ENCODE measurements at regions not wholly inside any gene's neighbourhood (a gene's known extent, or its start where the extent isn't known, plus 50 kb on each side); places are given as distances from the start of the nearest gene placed in this dataset.
"Not testable (repeated sequence)": the region's sequence is repeated elsewhere in the genome, so short reads cannot be mapped to it uniquely, and the experiment has no call there.

DNA sequence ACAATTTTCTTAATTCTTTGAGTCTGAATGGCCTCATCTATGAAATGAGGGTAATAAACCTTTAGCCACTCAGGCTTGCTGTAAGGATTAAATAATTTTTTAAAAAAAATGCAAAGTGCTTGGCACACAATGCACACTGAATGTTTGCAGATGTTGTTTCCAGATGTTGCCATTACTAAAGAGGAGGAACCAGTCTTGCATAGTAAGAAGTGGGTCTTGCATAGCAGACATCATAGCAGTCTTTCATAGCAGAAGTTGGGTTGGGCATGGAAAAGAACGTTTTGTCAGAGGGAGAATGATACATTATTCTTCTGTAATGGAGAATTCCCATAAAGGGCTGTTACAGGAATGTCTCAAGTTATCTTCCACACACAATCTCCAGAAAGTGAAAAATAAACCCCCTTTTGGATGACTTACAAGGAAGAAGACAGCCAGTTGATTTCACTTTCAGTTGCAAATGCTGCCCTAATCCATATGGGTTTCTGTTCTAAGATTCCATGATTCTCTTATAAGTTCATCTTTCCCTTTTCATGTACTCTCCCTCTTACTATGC, 327.7 kb downstream of the SUCLG1 start:
- DNase-seq = no peak

GRCh38 chr2:84129018-84129417, 330.1 kb downstream of the SUCLG1 start:
- no peak for DNase-seq

DNA sequence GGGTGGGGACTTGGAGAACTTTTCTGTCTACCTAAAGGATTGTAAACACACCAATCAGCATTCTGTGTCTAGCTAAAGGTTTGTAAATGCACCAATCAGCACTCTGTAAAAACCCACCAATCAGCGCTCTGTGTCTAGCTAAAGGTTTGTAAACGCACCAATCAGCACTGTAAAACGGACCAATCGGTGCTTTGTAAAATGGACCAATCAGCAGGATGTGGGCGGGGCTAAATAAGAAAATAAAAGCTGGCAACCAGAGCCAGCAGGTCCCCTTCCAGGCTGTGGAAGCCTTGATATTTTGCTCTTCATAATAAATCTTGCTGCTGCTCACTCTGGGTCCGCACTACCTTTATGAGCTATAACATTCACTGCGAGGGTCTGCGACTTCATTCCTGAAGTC, 331.3 kb downstream of the SUCLG1 start:
- DNase-seq = not testable (repeated sequence)

GRCh38 chr2:84126530-84126929, 332.6 kb downstream of the SUCLG1 start:
- DNase-seq = no peak

DNA sequence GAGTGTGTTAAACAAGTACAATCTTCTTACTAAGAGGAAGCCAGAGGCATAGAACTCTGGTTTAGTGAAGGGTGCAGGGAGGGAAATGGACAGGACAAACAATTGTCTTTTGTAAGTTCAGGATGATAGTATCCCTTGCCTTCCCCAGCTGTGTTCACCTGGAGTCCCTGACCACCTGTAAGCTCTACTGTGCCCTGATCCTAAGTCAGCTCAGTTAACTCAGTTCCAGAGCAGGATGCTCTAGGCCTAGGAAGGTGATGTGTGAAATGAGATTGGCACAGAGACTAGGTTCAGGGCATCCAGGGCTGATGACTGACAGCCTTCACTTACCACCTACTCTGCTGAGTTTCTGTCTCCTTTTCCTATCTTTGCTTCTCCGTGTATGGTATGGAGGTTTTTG, 333.0 kb downstream of the SUCLG1 start:
- DNase-seq = no peak

GRCh38 chr2:84116143-84116542, 342.9 kb downstream of the SUCLG1 start:
- no peak for DNase-seq

- no peak for DNase-seq
Measured at GRCh38 chr2:84115173-84115857, 343.8 kb downstream of the SUCLG1 start.

DNA sequence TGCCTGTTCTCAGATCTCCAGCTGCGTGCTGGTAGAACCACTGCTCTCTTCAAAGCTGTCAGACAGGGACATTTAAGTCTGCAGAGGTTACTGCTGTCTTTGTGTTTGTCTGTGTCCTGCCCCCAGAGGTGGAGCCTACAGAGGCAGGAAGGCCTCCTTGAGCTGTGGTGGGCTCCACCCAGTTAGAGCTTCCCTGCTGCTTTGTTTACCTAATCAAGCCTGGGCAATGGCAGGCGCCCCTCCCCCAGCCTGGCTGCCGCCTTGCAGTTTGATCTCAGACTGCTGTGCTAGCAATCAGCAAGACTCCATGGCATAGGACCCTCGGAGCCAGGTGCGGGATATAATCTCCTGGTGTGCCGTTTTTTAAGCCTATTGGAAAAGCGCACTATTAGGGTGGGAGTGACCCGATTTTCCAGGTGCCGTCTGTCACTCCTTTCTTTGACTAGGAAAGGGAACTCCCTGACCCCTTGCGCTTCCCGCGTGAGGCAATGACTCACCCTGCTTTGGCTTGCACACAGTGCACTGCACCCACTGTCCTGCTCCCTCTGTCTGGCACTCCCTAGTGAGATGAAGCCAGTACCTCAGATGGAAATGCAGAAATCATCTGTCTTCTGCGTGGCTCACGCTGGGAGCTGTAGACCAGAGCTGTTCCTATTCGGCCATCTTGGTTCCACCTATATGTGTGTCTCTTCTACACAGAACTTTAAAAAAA, 355.1 kb downstream of the SUCLG1 start:
- DNase-seq = not testable (repeated sequence)

DNA sequence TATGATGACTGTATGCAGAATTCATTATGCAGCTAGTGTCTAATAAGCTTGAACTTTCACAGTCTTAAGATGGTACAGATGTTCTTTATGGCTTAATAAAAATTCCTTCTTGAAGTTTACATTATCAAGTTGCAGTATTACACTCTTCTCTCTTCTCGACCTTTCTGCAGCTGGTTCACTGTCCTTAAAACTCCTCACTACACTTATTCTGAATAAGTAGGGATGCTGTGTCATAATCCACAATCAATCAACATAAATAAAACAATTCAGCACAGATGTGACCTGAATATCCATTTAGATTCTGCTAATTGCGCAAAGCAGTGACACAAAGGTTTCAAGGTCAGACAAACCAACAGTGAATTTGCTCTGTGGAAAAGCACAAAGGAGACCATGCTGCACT, 356.8 kb downstream of the SUCLG1 start:
- DNase-seq = no peak

DNA sequence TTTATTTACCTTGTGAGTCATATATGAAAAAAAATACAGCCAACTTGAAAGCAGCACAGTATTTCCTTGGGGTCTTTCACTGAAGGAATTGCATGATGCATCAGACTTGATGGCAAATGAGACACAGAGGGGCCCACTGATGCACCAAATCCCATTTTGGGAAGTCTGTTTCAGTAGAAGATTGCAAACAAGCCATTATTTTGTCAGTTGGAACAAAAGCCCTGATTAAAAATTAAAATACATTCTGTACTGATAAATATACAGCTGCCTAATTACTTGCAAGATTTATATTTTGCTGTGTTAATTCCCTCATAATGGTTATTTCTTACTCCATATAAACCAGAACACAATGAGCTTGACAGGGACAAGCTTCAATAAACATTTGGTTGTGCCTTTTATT, 370.4 kb downstream of the SUCLG1 start:
- no peak for DNase-seq

- DNase-seq = no peak
Measured at GRCh38 chr2:84085562-84085961, 373.5 kb downstream of the SUCLG1 start.

GRCh38 chr2:84084856-84085255, 374.2 kb downstream of the SUCLG1 start:
- no peak for DNase-seq

DNA sequence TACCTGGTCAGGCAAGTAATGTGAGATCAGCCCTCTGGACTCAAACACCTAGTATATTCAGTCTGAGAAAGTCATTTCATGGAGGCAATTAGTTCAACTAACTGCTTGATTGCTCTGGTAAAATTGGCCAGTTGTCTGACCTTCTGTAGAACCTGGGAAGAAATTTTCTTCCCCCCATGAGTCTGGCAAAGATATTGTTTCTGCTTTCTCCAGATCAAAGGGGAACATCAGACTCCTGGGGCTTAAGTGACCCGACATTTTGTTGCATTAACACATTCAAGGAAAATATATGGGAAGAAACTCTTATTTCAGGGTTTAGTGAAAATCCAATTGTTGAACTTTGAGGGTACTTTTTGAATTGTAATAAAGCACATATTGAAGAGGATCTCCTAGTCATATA, 375.1 kb downstream of the SUCLG1 start:
- DNase-seq = no peak

GRCh38 chr2:84078471-84078870, 380.6 kb downstream of the SUCLG1 start:
- DNase-seq = no peak

- DNase-seq = peak in 3 of 4 experiments; percentile 3 to 20 (median 5)
Measured at GRCh38 chr2:84077496-84077895, 381.6 kb downstream of the SUCLG1 start.

DNA sequence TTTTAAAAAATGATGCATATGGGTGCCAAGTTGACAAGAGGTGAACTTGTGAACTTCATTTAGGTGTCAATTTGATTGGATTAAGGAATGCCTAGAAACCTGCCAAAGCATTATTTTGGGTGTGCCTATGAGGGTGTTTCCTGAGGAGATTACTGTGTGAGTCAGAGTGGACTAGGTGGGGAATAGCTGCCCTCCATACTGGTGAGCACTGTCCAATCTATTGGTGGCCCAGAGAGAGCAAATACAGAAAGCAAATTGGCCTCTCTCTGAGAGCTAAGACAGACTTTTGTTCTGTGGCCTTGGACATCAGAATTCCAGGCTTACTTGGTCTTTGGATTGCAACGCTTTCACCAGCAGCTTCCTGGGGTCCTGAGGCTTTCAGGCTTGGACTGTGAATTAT, 388.0 kb downstream of the SUCLG1 start:
- no peak for DNase-seq

GRCh38 chr2:84065857-84066256, 393.2 kb downstream of the SUCLG1 start:
- DNase-seq = no peak

GRCh38 chr2:84057917-84058560, 401.0 kb downstream of the SUCLG1 start:
- DNase-seq = no peak

- DNase-seq = no peak
Measured at GRCh38 chr2:84055816-84056215, 403.3 kb downstream of the SUCLG1 start.

DNA sequence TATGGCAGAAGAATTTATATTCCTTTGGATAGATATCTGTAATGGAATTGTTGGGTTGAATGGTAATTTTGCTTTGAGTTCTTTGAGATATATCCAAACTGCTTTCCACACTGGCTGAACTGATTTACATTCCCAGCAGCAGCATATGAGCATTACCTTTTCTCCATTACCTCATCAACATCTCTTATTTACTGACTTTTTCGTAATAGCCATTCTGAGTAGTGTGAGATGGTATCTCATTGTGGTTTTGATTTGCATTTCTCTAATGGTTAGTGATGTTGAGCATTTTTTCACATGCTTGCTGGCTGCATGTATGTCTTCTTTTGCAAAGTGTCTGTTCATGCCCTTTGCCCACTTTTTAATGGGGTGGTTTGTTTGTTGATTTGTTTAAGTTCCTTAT, 404.5 kb downstream of the SUCLG1 start:
- not testable (repeated sequence) for DNase-seq

- no peak for DNase-seq
Measured at GRCh38 chr2:84052913-84053312, 406.2 kb downstream of the SUCLG1 start.

DNA sequence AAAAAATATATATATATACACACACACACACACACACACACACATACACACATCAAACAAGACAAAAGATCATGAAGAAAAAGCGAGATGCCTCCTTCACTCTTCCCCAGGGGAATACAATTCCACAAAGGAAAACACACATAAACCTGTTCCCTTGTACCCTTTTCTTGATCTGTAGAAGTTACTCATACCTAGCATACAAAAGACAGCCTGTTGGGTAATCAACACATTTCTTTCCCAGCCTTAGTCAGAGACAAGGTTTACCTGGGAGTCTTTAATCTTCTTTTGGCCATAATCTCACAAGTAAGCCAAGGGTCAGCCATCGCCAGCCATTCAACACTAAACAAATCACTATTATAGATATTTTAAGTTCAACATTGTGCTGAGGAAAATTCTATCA, 407.0 kb downstream of the SUCLG1 start:
- DNase-seq = no peak

- no peak for DNase-seq
Measured at GRCh38 chr2:84048964-84049363, 410.1 kb downstream of the SUCLG1 start.

GRCh38 chr2:84041506-84041905, 417.6 kb downstream of the SUCLG1 start:
- DNase-seq = no peak
